ENCODE measurements at regions not wholly inside any gene's neighbourhood (a gene's known extent, or its start where the extent isn't known, plus 50 kb on each side); places are given as distances from the start of the nearest gene placed in this dataset.

- TF ChIP-seq SPI1 (IDR thresholded peaks at IDR 0.05; ENCODE audit: borderline replicate concordance, low read depth): no peak
- TF ChIP-seq GABPA (IDR thresholded peaks at IDR 0.05; ENCODE audit: low read depth): no peak
- TF ChIP-seq POLR2AphosphoS5 (IDR thresholded peaks at IDR 0.05; ENCODE audit: low read depth): no peak
- TF ChIP-seq REST (IDR thresholded peaks at IDR 0.05; ENCODE audit: insufficient replicate concordance, low read depth): no peak
- TF ChIP-seq CTCF (IDR thresholded peaks at IDR 0.05; ENCODE audit: insufficient read depth, low read length): no peak
- DNase-seq (ENCODE audit: low read depth in 1 of 2, low spot score in 1 of 2): no peak
- Histone ChIP-seq H3K27ac (replicated peaks) (no peak overlapping the region), H3K4me3 (replicated peaks; ENCODE audit: insufficient read depth, low read length) (no peak overlapping the region), H3K27me3 (ENCODE audit: insufficient read depth, poor library complexity, severe bottlenecking) (peaks cover 5% of the 10 kb centered on the region)
Measured at GRCh38 chr11:45482331-45482730, 183.1 kb downstream of the CHST1 start.

GRCh38 chr11:45481026-45481425 is 184.4 kb downstream of the CHST1 start:
- Histone ChIP-seq H3K27ac (replicated peaks) (no peak overlapping the region), H3K4me3 (replicated peaks; ENCODE audit: insufficient read depth, low read length) (no peak overlapping the region), H3K27me3 (ENCODE audit: insufficient read depth, poor library complexity, severe bottlenecking) (peaks cover 5% of the 10 kb centered on the region)
- no peak for TF ChIP-seq SPI1 (IDR thresholded peaks at IDR 0.05; ENCODE audit: borderline replicate concordance, low read depth)
- TF ChIP-seq POLR2AphosphoS5 (IDR thresholded peaks at IDR 0.05; ENCODE audit: low read depth): no peak
- no peak for TF ChIP-seq CTCF (IDR thresholded peaks at IDR 0.05; ENCODE audit: insufficient read depth, low read length)
- TF ChIP-seq GABPA (IDR thresholded peaks at IDR 0.05; ENCODE audit: low read depth): no peak
- no peak for TF ChIP-seq REST (IDR thresholded peaks at IDR 0.05; ENCODE audit: insufficient replicate concordance, low read depth)
- DNase-seq (ENCODE audit: low read depth in 1 of 2, low spot score in 1 of 2): no peak

GRCh38 chr11:45477588-45477987 is 187.8 kb downstream of the CHST1 start:
- TF ChIP-seq POLR2AphosphoS5 (IDR thresholded peaks at IDR 0.05; ENCODE audit: low read depth) (no peak), GABPA (IDR thresholded peaks at IDR 0.05; ENCODE audit: low read depth) (no peak), SPI1 (IDR thresholded peaks at IDR 0.05; ENCODE audit: borderline replicate concordance, low read depth) (no peak), REST (IDR thresholded peaks at IDR 0.05; ENCODE audit: insufficient replicate concordance, low read depth) (no peak), CTCF (IDR thresholded peaks at IDR 0.05; ENCODE audit: insufficient read depth, low read length) (no peak)
- no peaks in the 10 kb centered on the region for H3K27me3 ChIP-seq (ENCODE audit: insufficient read depth, poor library complexity, severe bottlenecking)
- DNase-seq (ENCODE audit: low read depth in 1 of 2, low spot score in 1 of 2): no peak
- no peak overlapping the region for H3K4me3 ChIP-seq (replicated peaks; ENCODE audit: insufficient read depth, low read length)
- no peak overlapping the region for H3K27ac ChIP-seq (replicated peaks)

Data from HL-60 (cell line).